K562 (cell line): ENCODE measurements at regions not wholly inside any gene's neighbourhood (a gene's known extent, or its start where the extent isn't known, plus 50 kb on each side); places are given as distances from the start of the nearest gene placed in this dataset.
"Not testable (repeated sequence)": the region's sequence is repeated elsewhere in the genome, so short reads cannot be mapped to it uniquely, and the experiment has no call there.

ENCODE experiments used
- CBFA2T2 ChIP-seq: fragments of 450-650 bp; conservative IDR thresholded peaks from 2 replicates; pipeline ENCODE4 v1.6.1; 2017; ENCODE audit warnings: mild to moderate bottlenecking
- CBFA2T3 ChIP-seq: fragments of 450-650 bp; IDR thresholded peaks from 2 replicates; pipeline ENCODE4 v1.6.1; 2017
- EGR1 ChIP-seq: fragments of 450-650 bp; conservative IDR thresholded peaks from 2 replicates; pipeline ENCODE4 v1.6.1; 2017; ENCODE audit warnings: mild to moderate bottlenecking
- FOSL1 ChIP-seq: fragments of 200-800 bp; sonication (Bioruptor generic); conservative IDR thresholded peaks from 2 replicates; pipeline ENCODE4 v1.6.1; 2016; ENCODE audit warnings: missing genetic modification characterization, missing compliant biosample characterization
- HEY1 ChIP-seq: fragments of 250-450 bp; sonication (Bioruptor Pico); IDR thresholded peaks from 2 replicates; pipeline ENCODE4 v1.5.0; 2020; ENCODE audit warnings: mild to moderate bottlenecking, moderate library complexity, borderline replicate concordance
- MEIS2 ChIP-seq: fragments of 450-650 bp; IDR thresholded peaks from 2 replicates; pipeline ENCODE4 v1.6.1; 2014; ENCODE audit warnings: mild to moderate bottlenecking; ENCODE audit not compliant: partially characterized antibody
- SOX6 ChIP-seq: fragments of 450-650 bp; IDR thresholded peaks from 2 replicates; pipeline ENCODE4 v1.6.1; 2014; ENCODE audit warnings: mild to moderate bottlenecking
- TAL1 ChIP-seq: fragments of 450-650 bp; IDR thresholded peaks from 2 replicates; pipeline ENCODE4 v1.6.1; 2016; ENCODE audit warnings: mild to moderate bottlenecking
- TEAD1 ChIP-seq, 2 experiments: fragments of 450-650 bp in 1 of 2; sonication (generic) in 1 of 2; formaldehyde crosslinking; IDR thresholded peaks; 2 replicates each; pipeline versions ENCODE4 v1.4.0 to v1.8.0; 2020 to 2022; ENCODE audit warnings: mild to moderate bottlenecking in 2 of 2, missing genetic modification reagents in 1 of 2
- TEAD4 ChIP-seq, 2 experiments: sonication (generic) in 1 of 2; formaldehyde crosslinking in 1 of 2; IDR thresholded peaks; 2 replicates each; pipeline versions ENCODE4 v1.6.1 to v1.8.0; 2012 to 2022; ENCODE audit warnings: borderline replicate concordance in 1 of 2, inconsistent platforms in 1 of 2, low read length in 1 of 2, mild to moderate bottlenecking in 1 of 2, missing genetic modification reagents in 1 of 2
- TRIM24 ChIP-seq, 2 experiments: fragments of 450-650 bp; IDR thresholded peaks; 2 replicates each; pipeline ENCODE4 v1.6.1; 2016
- ZNF644 ChIP-seq: fragments of 200-800 bp; sonication (Bioruptor generic); IDR thresholded peaks from 2 replicates; pipeline ENCODE4 v1.6.1; 2016; ENCODE audit warnings: low read depth, missing genetic modification characterization, missing compliant biosample characterization
- TF ChIP-seq, protein P1 (sequence below), 2 experiments: fragments of 450-650 bp; IDR thresholded peaks; 2 replicates each; pipeline ENCODE4 v1.6.1; 2016; ENCODE audit warnings: mild to moderate bottlenecking in 2 of 2, borderline replicate concordance in 1 of 2, low read depth in 1 of 2, moderate library complexity in 1 of 2
- TF ChIP-seq, protein P2 (sequence below), 2 experiments: IDR thresholded peaks in 1 of 2; conservative IDR thresholded peaks in 1 of 2; 2 replicates each; pipeline ENCODE4 v1.6.1; 2016; ENCODE audit warnings: low read depth in 2 of 2, mild to moderate bottlenecking in 1 of 2, missing compliant biosample characterization in 1 of 2, missing genetic modification characterization in 1 of 2, moderate library complexity in 1 of 2
- TF ChIP-seq, protein P3 (sequence below): fragments of 450-650 bp; formaldehyde crosslinking; IDR thresholded peaks from 2 replicates; pipeline ENCODE4 v1.4.0; 2022; ENCODE audit warnings: mild to moderate bottlenecking, moderate library complexity

DNA sequence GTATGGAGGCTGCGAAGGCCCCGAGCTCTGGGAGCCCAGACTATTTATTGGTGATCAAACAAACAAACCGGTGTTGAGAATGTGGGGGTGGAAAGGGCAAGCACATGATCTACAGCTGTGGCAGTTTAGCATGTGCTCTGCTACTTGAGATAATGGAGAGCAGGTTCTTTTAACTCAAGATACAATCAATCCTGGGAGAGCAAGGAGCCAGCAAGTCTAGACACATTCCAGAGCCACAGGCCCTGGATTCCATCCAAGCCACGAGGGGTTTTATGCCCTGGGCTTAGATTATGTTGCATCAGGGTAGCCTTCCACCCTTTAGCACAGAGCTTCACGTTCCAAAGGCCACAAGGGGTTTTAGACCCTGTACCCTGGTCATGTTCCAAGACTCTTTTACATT lies 355.9 kb upstream of the ARID1B start (continued):
- TF ChIP-seq, protein P1, sequence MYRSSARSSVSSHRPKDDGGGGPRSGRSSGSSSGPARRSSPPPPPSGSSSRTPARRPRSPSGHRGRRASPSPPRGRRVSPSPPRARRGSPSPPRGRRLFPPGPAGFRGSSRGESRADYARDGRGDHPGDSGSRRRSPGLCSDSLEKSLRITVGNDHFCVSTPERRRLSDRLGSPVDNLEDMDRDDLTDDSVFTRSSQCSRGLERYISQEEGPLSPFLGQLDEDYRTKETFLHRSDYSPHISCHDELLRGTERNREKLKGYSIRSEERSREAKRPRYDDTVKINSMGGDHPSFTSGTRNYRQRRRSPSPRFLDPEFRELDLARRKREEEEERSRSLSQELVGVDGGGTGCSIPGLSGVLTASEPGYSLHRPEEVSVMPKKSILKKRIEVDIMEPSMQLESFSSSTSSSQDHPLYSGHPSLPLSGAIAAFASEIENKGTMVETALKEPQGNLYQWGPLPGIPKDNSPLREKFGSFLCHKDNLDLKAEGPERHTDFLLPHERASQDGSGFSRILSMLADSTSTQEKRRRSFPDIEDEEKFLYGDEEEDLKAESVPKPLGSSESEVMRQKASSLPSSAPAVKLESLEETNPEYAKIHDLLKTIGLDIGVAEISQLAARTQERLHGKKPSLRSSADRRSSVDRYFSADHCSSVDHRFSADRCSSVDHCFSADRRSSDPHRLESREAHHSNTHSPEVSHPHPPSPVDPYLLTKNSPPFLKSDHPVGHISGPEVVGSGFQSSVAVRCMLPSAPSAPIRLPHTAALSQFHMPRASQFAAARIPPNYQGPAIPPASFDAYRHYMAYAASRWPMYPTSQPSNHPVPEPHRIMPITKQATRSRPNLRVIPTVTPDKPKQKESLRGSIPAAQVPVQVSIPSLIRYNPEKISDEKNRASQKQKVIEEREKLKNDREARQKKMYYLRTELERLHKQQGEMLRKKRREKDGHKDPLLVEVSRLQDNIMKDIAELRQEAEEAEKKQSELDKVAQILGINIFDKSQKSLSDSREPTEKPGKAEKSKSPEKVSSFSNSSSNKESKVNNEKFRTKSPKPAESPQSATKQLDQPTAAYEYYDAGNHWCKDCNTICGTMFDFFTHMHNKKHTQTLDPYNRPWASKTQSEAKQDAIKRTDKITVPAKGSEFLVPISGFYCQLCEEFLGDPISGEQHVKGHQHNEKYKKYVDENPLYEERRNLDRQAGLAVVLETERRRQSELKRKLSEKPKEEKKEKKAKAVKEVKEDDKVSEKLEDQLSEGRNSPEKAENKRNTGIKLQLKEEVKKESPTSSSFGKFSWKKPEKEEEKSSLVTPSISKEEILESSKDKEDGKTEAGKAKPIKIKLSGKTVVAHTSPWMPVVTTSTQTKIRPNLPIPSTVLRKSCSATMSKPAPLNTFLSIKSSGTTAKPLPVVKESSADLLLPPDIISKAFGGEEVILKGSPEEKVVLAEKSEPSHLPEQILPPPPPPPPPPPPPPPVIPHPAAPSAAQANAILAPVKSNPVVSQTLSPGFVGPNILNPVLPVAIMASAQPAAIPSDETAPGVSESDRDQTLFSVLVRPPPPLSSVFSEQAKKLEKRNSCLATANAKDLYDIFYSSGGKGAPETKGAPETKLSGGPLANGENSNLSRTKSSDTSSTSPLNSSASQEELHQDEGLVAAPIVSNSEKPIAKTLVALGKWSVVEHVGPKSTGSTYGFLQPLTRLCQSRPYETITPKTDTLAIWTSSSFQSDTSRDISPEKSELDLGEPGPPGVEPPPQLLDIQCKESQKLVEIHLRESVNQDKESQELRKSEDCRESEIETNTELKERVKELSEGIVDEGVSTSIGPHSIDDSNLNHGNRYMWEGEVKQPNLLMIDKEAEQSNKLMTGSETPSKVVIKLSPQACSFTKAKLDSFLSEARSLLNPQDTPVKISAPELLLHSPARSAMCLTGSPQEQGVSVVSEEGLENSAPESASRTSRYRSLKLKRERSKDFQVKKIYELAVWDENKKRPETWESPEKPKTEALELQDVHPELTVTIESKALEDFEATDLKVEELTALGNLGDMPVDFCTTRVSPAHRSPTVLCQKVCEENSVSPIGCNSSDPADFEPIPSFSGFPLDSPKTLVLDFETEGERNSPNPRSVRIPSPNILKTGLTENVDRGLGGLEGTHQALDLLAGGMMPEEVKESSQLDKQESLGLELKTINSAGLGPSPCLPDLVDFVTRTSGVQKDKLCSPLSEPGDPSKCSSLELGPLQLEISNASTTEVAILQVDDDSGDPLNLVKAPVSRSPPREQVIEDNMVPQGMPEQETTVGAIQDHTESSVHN (IDR thresholded peaks at IDR 0.05; ENCODE audit: borderline replicate concordance in 1 of 2, low read depth in 1 of 2): 0 out of 4 replicates have a peak, but pooled peaks of 1 of the 2 experiments have one; percentile 23
- TF ChIP-seq TRIM24 (IDR thresholded peaks at IDR 0.05) (peak in 1 of 2 experiments; percentile 53; a peak in 1 of 4 replicates), TEAD4 (IDR thresholded peaks at IDR 0.05; ENCODE audit: low read length) (peak; percentile 22; the same call in 1 of the 2 replicates), ZNF644 (tag) (peak; percentile 40; the same call in 1 of the 2 replicates), HEY1 (CRISPR knock-in tag) (peak; percentile 69; the same call in 1 of the 2 replicates), EGR1 (0 out of 2 replicates have a peak, but pooled peaks have one; percentile 5), TEAD1 (CRISPR knock-in tag; IDR thresholded peaks at IDR 0.05) (peak in 1 of 2 experiments; percentile 91; a peak in 2 of 4 replicates), CBFA2T2 (peak; percentile 29; the same call in 1 of the 2 replicates), FOSL1 (0 out of 2 replicates have a peak, but pooled peaks have one; percentile 37), MEIS2 (peak; percentile 48), CBFA2T3 (peak; percentile 46), TAL1 (peak; percentile 52), SOX6 (peak; percentile 32; the same call in 1 of the 2 replicates)
- not testable (repeated sequence) for TF ChIP-seq TEAD4 (CRISPR knock-in tag; IDR thresholded peaks at IDR 0.05; ENCODE audit: borderline replicate concordance)
- TF ChIP-seq, protein P2, sequence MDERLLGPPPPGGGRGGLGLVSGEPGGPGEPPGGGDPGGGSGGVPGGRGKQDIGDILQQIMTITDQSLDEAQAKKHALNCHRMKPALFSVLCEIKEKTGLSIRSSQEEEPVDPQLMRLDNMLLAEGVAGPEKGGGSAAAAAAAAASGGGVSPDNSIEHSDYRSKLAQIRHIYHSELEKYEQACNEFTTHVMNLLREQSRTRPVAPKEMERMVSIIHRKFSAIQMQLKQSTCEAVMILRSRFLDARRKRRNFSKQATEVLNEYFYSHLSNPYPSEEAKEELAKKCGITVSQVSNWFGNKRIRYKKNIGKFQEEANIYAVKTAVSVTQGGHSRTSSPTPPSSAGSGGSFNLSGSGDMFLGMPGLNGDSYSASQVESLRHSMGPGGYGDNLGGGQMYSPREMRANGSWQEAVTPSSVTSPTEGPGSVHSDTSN (CRISPR knock-in tag; IDR thresholded peaks at IDR 0.05; ENCODE audit: low read depth): not testable (repeated sequence)
- TF ChIP-seq, protein P2 (tag; conservative IDR thresholded peaks at IDR 0.05; ENCODE audit: low read depth): 0 out of 2 replicates have a peak, but pooled peaks have one; percentile 9
- TF ChIP-seq, protein P3, sequence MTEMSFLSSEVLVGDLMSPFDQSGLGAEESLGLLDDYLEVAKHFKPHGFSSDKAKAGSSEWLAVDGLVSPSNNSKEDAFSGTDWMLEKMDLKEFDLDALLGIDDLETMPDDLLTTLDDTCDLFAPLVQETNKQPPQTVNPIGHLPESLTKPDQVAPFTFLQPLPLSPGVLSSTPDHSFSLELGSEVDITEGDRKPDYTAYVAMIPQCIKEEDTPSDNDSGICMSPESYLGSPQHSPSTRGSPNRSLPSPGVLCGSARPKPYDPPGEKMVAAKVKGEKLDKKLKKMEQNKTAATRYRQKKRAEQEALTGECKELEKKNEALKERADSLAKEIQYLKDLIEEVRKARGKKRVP (CRISPR knock-in tag): peak; percentile 78; the same call in 1 of the 2 replicates
